ENCODE measurements at regions not wholly inside any gene's neighbourhood (a gene's known extent, or its start where the extent isn't known, plus 50 kb on each side); places are given as distances from the start of the nearest gene placed in this dataset.

DNA sequence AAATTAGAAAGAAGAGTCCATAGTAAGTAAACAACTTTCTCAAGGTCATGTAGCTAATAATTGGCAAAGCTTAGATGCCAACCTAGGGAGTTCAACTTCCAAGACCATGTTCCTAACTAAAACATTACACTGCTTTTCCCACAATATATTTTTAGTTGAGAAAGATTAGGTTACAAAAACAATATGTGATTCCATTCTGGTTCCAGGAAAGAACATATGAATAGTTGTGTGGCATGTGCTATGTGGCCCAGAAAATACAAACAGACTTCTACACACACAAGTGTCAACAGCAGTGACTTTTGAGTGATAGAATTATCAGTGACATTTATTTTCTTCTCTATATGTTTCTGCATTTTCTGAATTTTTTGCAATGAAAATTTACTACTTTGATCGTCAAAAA lies 62.7 kb upstream of the EDNRA start:
- intact Hi-C loops (cut with DNase I), result no loop called here
- Histone ChIP-seq H3K27ac (no peak overlapping the region), H3K27me3 (no peaks in the 10 kb centered on the region), H3K4me1 (no peaks in the 10 kb centered on the region), H3K9me3 (peaks cover 0 to 5% (median 0%) of the 10 kb centered on the region in 11 donors), H3K4me3 (no peak overlapping the region), H3K36me3 (no peaks in the 10 kb centered on the region)
- no peak for DNase-seq
- TF ChIP-seq, protein P1, sequence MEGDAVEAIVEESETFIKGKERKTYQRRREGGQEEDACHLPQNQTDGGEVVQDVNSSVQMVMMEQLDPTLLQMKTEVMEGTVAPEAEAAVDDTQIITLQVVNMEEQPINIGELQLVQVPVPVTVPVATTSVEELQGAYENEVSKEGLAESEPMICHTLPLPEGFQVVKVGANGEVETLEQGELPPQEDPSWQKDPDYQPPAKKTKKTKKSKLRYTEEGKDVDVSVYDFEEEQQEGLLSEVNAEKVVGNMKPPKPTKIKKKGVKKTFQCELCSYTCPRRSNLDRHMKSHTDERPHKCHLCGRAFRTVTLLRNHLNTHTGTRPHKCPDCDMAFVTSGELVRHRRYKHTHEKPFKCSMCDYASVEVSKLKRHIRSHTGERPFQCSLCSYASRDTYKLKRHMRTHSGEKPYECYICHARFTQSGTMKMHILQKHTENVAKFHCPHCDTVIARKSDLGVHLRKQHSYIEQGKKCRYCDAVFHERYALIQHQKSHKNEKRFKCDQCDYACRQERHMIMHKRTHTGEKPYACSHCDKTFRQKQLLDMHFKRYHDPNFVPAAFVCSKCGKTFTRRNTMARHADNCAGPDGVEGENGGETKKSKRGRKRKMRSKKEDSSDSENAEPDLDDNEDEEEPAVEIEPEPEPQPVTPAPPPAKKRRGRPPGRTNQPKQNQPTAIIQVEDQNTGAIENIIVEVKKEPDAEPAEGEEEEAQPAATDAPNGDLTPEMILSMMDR (IDR thresholded peaks at IDR 0.05), result no peak
- 63 to 80% methylated on average over 1 of the region's 1 CpG for WGBS, 2 donors
- no peak for ATAC-seq

DNA sequence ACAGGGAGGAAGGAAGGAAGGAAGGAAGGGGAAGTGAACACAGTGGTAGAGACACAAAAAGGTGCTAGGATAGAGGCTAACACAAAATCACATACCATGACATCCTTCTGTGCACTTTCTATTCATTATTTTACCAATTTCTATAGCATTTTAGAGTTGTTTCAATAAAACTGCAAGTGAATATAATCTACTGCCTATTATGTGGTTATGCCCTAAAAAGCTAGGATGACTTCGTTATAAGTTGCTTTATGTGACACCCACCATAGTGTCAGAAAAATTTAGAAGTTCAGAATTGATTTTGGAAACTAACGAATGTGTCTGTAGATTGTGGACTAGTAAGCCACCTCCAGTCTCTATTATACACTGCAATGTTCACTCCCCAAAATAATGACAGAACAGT lies 59.4 kb upstream of the EDNRA start:
- no peak for DNase-seq
- TF ChIP-seq, protein P1 (IDR thresholded peaks at IDR 0.05), result no peak
- ATAC-seq, result no peak
- Histone ChIP-seq H3K9me3 (peaks cover 0 to 5% (median 0%) of the 10 kb centered on the region in 11 donors), H3K4me1 (no peaks in the 10 kb centered on the region), H3K27ac (no peak overlapping the region), H3K36me3 (no peaks in the 10 kb centered on the region), H3K27me3 (no peaks in the 10 kb centered on the region), H3K4me3 (no peak overlapping the region)
- WGBS, 2 donors, result 87% methylated on average over 2 of the region's 2 CpGs
- intact Hi-C loops (cut with DNase I), result no loop called here

GRCh38 chr4:147423229-147423628 lies 57.7 kb upstream of the EDNRA start:
- no peaks in the 10 kb centered on the region for H3K9me3 ChIP-seq
- intact Hi-C loops (cut with DNase I), result no loop called here
- no peak for DNase-seq
- H3K4me1 ChIP-seq, result no peaks in the 10 kb centered on the region
- no peak for ATAC-seq
- TF ChIP-seq, protein P1 (IDR thresholded peaks at IDR 0.05), result no peak
- no peaks in the 10 kb centered on the region for H3K36me3 ChIP-seq
- no peak overlapping the region for H3K4me3 ChIP-seq
- WGBS, 2 donors, result 51 to 85% methylated on average over 4 of the region's 4 CpGs
- H3K27me3 ChIP-seq, result no peaks in the 10 kb centered on the region
- no peak overlapping the region for H3K27ac ChIP-seq

DNA sequence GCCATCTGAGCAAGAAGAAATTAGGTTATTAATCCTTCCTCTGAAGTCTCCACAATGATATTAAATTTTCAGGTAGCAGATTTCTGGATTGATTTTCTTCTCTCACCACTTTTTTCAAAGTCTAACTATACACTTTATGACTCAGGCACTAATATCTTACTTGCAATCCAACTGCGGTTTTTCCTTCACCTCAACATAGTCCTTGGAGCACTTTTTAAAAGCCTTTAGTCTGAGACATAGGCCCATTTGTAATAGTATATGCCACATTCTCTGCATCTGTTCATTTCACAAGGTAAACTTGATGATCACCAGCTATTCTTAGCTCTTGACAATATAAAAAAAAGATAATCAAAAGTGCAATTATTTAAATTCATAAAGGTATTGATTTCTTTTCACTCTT lies 55.9 kb upstream of the EDNRA start:
- H3K27ac ChIP-seq, result no peak overlapping the region
- no peaks in the 10 kb centered on the region for H3K9me3 ChIP-seq
- WGBS, 2 donors, result 89 to 97% methylated on average over 1 of the region's 1 CpG
- intact Hi-C loops (cut with DNase I), result no loop called here
- no peak for ATAC-seq
- no peaks in the 10 kb centered on the region for H3K4me1 ChIP-seq
- TF ChIP-seq, protein P1 (IDR thresholded peaks at IDR 0.05), result no peak
- DNase-seq, result no peak
- H3K27me3 ChIP-seq, result no peaks in the 10 kb centered on the region
- no peak overlapping the region for H3K4me3 ChIP-seq
- no peaks in the 10 kb centered on the region for H3K36me3 ChIP-seq

- no peak for ATAC-seq
- DNase-seq, result no peak
- Histone ChIP-seq H3K27me3 (no peaks in the 10 kb centered on the region), H3K4me1 (no peaks in the 10 kb centered on the region), H3K4me3 (no peak overlapping the region), H3K27ac (no peak overlapping the region), H3K36me3 (no peaks in the 10 kb centered on the region), H3K9me3 (peaks cover 0 to 21% (median 10%) of the 10 kb centered on the region in 11 donors)
- TF ChIP-seq, protein P1 (IDR thresholded peaks at IDR 0.05), result no peak
- WGBS, 2 donors, result 85 to 94% methylated on average over 4 of the region's 4 CpGs
- intact Hi-C loops (cut with DNase I), result no loop called here
These were observed 52.3 kb upstream of the EDNRA start for GRCh38 chr4:147428583-147428982.

All from heart right ventricle (tissue), 16 donors.